ENCODE measurements at regions not wholly inside any gene's neighbourhood (a gene's known extent, or its start where the extent isn't known, plus 50 kb on each side); places are given as distances from the start of the nearest gene placed in this dataset.

DNA sequence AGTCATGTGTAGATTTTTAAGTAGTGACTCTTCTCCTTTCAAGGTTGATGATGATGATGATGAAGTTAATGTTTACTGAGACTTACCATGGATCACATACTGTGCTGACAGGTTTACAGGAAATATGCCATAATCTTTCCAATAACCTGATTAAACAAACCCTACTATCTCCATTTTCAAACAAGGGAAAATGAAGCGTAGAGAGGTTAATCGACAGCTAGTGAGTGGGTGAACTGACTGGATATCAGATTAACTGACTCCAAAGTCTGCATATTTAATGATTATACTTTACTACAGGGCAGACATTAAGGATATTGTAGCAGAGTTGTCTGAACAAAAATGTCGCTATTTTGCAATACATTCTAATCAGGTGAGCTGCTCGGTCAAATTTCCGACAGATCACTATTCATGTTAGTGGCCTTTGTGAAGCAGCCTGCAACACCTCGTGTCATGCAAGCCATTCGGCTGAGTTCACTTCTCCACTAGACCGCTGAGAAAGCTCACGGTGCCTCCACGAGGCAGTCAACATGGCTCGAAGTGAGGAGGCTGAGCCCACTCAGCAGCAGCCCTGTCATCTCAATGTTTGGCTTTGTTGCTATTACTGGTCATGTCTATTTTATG lies 264.2 kb downstream of the NFKBIZ start:
- ChIA-PET CTCF (interaction anchor here (1.8 kb wide), 1 partner anchor 112 kb away, joined by 5 read pairs; no protein-coding TSS in a partner anchor), POLR2A (no interaction called here)
- intact Hi-C loops (cut with micrococcal nuclease): no loop called here
- H3K27me3 ChIP-seq (ENCODE audit: control insufficient read depth in 2 of 2, insufficient read depth in 2 of 2, low read length in 2 of 2): no peaks in the 10 kb centered on the region
- H3K4me1 ChIP-seq (ENCODE audit: control insufficient read depth, extremely low read depth, insufficient read depth, low read length): no peaks in the 10 kb centered on the region
- H2AFZ ChIP-seq (ENCODE audit: low read depth, low read length): no peak overlapping the region
- no peak overlapping the region for H3K27ac ChIP-seq (ENCODE audit: insufficient read depth, low read depth, low read length)
- H3K9ac ChIP-seq (replicated peaks; ENCODE audit: extremely low read depth, insufficient read depth, low read length): no peak overlapping the region
- no peaks in the 10 kb centered on the region for H3K9me3 ChIP-seq (replicated peaks; ENCODE audit: control insufficient read depth, insufficient read depth, low read length)
- H3K4me3 ChIP-seq (replicated peaks in 1 of 3; ENCODE audit: insufficient read depth in 1 of 3, low read depth in 1 of 3, low read length in 3 of 3): no peak overlapping the region
- FAIRE-seq (no peak), DNase-seq (ENCODE audit: low read depth, low spot score) (no peak)
- dilution Hi-C loops (cut with MboI; ENCODE audit: extremely low pct_ligation_motif_present, low sequenced_read_pairs): no loop called here
- TF ChIP-seq GATA2 (IDR thresholded peaks at IDR 0.05; ENCODE audit: insufficient read depth, insufficient read length, low read depth, low read length): no peak
- H3K79me2 ChIP-seq (ENCODE audit: control insufficient read depth, insufficient read depth, low read length): no peaks in the 10 kb centered on the region
- no peaks in the 10 kb centered on the region for H3K9me1 ChIP-seq (replicated peaks; ENCODE audit: control insufficient read depth, extremely low read depth, insufficient read depth, low read length)
- no TSS peak for BruUV-seq (replicated peaks)
- H3K36me3 ChIP-seq (ENCODE audit: control insufficient read depth in 2 of 2, extremely low read depth in 1 of 2, insufficient read depth in 2 of 2, low read length in 2 of 2): no peaks in the 10 kb centered on the region
- no peaks in the 10 kb centered on the region for H4K20me1 ChIP-seq (replicated peaks; ENCODE audit: control insufficient read depth, extremely low read depth, insufficient read depth, low read length)
- no peak overlapping the region for H3K4me2 ChIP-seq (ENCODE audit: insufficient read depth, low read length)

GRCh38 chr3:102114264-102114979 lies 265.1 kb downstream of the NFKBIZ start:
- FAIRE-seq: no peak
- no peak overlapping the region for H2AFZ ChIP-seq (ENCODE audit: low read depth, low read length)
- H4K20me1 ChIP-seq (replicated peaks; ENCODE audit: control insufficient read depth, extremely low read depth, insufficient read depth, low read length): no peaks in the 10 kb centered on the region
- dilution Hi-C loops (cut with MboI; ENCODE audit: extremely low pct_ligation_motif_present, low sequenced_read_pairs) (no loop called here), intact Hi-C loops (cut with micrococcal nuclease) (no loop called here)
- no peak overlapping the region for H3K4me3 ChIP-seq (replicated peaks in 1 of 3; ENCODE audit: insufficient read depth in 1 of 3, low read depth in 1 of 3, low read length in 3 of 3)
- no peaks in the 10 kb centered on the region for H3K9me3 ChIP-seq (replicated peaks; ENCODE audit: control insufficient read depth, insufficient read depth, low read length)
- no peak overlapping the region for H3K27ac ChIP-seq (ENCODE audit: insufficient read depth, low read depth, low read length)
- no peaks in the 10 kb centered on the region for H3K27me3 ChIP-seq (ENCODE audit: control insufficient read depth in 2 of 2, insufficient read depth in 2 of 2, low read length in 2 of 2)
- no peak for DNase-seq (ENCODE audit: low read depth, low spot score)
- H3K4me1 ChIP-seq (ENCODE audit: control insufficient read depth, extremely low read depth, insufficient read depth, low read length): no peaks in the 10 kb centered on the region
- ChIA-PET POLR2A (no interaction called here), CTCF (interaction anchor here (1.8 kb wide), 1 partner anchor 111 kb away, joined by 5 read pairs; no protein-coding TSS in a partner anchor)
- no TSS peak for BruUV-seq (replicated peaks)
- H3K79me2 ChIP-seq (ENCODE audit: control insufficient read depth, insufficient read depth, low read length): no peaks in the 10 kb centered on the region
- TF ChIP-seq POLR2AphosphoS5 (IDR thresholded peaks at IDR 0.05; ENCODE audit: insufficient read depth, low read depth, low read length): no peak
- no peak for TF ChIP-seq GATA2 (IDR thresholded peaks at IDR 0.05; ENCODE audit: insufficient read depth, insufficient read length, low read depth, low read length)
- TF ChIP-seq CTCF (IDR thresholded peaks at IDR 0.05; ENCODE audit: extremely low read depth in 1 of 2, insufficient read depth in 1 of 2, low read depth in 1 of 2, low read length in 2 of 2): no peak
- no peak for TF ChIP-seq POLR2A (IDR thresholded peaks at IDR 0.05; ENCODE audit: low read depth, low read length)
- TF ChIP-seq MYC (IDR thresholded peaks at IDR 0.05; ENCODE audit: low read depth, low read length): no peak
- no peak for TF ChIP-seq EZH2 (IDR thresholded peaks at IDR 0.05; ENCODE audit: borderline replicate concordance, low read depth, low read length, severe bottlenecking)
- TF ChIP-seq FOS (IDR thresholded peaks at IDR 0.05; ENCODE audit: borderline replicate concordance, insufficient read depth, low read length): no peak
- no peak for TF ChIP-seq MAX (IDR thresholded peaks at IDR 0.05; ENCODE audit: insufficient read depth, insufficient read length)
- TF ChIP-seq JUN (IDR thresholded peaks at IDR 0.05; ENCODE audit: borderline replicate concordance, insufficient read depth, insufficient read length, low read depth): no peak
- no peak overlapping the region for H3K4me2 ChIP-seq (ENCODE audit: insufficient read depth, low read length)
- no peak overlapping the region for H3K9ac ChIP-seq (replicated peaks; ENCODE audit: extremely low read depth, insufficient read depth, low read length)
- H3K36me3 ChIP-seq (ENCODE audit: control insufficient read depth in 2 of 2, extremely low read depth in 1 of 2, insufficient read depth in 2 of 2, low read length in 2 of 2): no peaks in the 10 kb centered on the region
- no peaks in the 10 kb centered on the region for H3K9me1 ChIP-seq (replicated peaks; ENCODE audit: control insufficient read depth, extremely low read depth, insufficient read depth, low read length)
